HG02852 (cell line): ENCODE measurements at regions not wholly inside any gene's neighbourhood (a gene's known extent, or its start where the extent isn't known, plus 50 kb on each side); places are given as distances from the start of the nearest gene placed in this dataset.
"Not testable (repeated sequence)": the region's sequence is repeated elsewhere in the genome, so short reads cannot be mapped to it uniquely, and the experiment has no call there.

Experiments used
- ATAC-seq: cut with Tn5 transposase; IDR thresholded peaks from one replicate; pipeline ENCODE4 v1.9.1; 2021; ENCODE audit warnings: mild to moderate bottlenecking, moderate library complexity; ENCODE audit not compliant: unreplicated experiment

GRCh38 chr6:116982401-116982800 is 105.4 kb downstream of the RFX6 start:
- ATAC-seq, result no peak

DNA sequence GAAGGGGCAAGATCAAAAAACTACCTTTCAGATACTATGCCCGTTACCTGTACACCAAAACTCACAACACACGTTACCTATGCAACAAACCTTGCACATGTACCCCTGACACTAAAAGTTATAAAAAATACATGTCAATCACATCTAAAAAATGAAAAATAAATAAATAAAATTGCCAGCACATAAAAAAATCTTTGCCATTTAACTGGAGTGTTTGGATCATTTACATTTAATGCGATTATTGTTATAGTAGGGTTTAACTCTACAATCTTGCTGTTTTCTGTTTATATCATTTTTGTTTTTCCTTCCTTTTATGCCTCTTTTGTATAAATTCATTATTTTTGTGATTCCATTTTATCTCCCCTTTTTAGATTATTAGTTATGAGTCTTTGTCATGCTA is 106.3 kb downstream of the RFX6 start:
- no peak for ATAC-seq

DNA sequence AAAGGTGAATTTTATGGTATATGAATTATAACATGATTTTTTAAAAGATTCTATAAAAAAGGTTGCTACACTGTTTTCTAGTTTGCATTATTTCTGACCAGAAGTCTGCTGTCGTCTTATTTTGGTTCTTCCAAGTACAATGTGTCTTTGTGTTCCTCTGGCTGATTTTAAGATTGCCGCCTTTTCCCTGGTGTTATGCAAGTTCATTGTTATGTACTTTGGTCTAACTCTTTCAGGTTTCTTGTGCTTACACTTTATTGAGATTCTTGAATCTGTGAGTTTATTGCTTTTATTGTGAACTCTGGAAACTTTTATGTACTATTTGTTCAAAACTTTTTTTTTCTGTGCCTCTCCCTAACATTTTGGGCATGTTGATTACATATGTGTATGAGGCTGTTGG is 109.8 kb downstream of the RFX6 start:
- no peak for ATAC-seq

DNA sequence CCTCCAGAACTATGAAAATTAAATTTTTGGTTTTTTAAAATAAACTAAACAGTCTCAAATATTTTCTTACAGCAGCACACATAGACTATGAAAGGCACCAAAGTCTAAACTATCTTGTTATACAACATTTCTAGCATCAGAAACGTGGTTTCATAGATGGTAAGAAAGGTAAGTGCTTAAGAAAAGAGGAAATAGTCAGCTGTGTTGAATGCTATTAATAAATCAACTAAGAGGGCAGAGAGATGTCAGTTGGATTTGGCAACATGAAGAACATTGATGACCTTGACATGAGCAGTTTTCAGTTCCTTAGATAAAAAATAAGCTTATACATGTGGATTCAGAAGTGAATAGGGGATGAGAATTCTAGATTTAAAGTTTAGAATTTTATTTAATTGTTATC is 113.6 kb downstream of the RFX6 start:
- no peak for ATAC-seq

GRCh38 chr6:116992546-116992945 is 115.5 kb downstream of the RFX6 start:
- no peak for ATAC-seq

DNA sequence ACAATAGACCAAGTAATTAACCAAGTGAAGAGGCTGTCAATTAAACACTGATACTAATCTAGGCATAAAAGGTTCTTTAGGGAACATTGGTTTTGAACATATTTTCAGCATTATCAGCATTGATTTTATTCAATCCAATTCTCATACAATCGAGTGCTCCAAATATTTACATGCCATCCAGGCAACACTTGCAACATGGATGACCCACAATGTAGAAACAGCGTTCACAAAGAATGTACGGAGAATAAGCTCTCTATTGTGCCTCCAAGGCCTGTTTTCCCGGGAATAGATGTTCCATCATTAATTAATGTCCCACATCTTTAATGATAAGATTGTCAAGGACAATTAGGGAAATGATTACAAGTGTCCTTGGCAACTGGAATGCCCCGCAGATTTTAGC is 117.4 kb downstream of the RFX6 start:
- ATAC-seq, result no peak

DNA sequence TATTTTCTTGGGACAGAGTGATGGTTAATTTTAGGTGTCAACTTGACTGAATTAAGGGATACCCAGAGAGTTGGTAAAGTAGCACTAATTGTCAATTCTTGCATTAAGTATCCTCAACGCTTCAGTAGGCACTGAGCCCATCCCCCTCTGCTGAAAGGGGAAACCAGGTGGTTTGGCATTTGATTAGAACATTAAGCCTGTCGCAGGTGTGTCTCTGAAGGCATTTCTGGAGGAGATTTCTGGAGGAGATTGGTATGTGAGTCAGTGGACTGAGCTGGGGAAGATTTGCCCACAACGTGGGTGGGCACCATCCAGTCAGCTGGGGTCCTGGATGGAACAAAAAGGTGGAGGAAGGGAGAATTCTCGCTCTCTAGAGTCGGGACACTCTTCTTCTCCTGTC is 119.8 kb downstream of the RFX6 start:
- no peak for ATAC-seq

DNA sequence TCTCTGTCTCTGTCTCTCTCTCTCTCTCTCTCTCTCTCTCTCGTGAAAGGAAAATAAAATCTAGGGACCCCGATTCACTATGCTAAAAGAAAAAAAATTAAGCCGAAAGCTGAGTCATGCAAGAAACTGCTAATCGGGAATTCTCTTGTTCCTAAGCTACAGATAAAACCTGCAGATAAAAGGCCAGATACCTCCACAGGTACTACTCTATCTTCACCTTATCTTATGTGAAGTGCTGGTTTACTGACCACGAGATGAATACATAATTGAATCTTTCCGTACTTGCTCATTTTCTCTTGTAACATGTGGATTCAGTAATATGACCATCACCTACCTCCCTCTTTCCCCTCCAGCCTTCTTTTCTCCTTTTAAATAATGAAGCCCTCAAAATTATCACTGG is 120.5 kb downstream of the RFX6 start:
- ATAC-seq, result no peak

DNA sequence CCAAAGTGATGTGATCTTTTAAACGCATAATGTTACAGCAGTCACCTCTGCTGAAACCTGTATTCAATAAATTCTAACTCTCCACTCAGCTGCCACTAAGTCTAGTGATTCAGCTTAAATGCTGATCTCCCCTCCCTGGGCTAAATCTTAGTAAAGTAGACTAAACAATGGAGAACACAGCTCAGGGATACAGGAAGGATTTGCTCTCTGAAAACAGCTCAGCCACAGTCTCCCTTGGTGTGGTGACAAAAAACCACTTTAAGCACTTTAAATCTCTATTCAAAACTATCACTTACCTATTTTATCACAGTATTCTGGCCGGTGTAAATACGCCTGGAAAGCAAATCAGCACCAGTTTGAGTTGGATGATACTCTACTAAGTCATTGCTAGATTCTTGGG is 130.6 kb downstream of the RFX6 start:
- ATAC-seq, result no peak

GRCh38 chr6:117008618-117009017 is 131.6 kb downstream of the RFX6 start:
- ATAC-seq, result peak; percentile 92

DNA sequence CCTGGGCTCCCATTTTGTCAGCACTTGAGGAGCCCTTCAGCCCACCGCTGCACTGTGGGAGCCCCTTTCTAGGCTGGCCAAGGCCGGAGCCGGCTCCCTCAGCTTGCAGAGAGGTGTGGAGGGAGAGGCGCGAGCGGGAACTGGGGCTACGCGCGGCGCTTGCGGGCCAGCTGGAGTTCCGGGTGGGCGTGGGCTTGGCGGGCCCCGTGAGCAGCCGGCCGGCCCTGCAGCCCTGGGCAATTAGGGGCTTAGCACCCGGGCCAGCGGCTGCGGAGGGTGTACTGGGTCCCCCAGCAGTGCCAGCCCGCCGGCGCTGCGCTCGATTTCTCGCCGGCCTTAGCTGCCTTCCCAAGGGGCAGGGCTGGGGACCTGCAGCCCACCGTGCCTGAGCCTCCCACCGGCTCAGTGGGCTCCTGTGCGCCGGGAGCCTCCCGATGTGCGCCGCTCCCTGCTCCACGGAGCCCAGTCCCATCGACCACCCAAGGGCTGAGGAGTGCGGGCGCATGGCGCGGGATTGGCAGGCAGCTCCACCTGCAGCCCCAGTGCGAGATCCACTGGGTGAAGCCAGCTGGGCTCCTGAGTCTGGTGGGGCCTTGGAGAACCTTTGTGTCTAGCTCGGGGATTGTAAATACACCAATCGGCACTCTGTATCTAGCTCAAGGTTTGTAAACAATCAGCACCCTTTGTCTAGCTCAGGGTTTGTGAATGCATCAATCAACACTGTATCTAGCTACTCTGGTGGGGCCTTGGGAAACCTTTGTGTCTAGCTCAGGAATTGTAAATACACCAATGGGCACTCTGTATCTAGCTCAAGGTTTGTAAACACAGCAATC is 137.8 kb downstream of the RFX6 start:
- not testable (repeated sequence) for ATAC-seq

DNA sequence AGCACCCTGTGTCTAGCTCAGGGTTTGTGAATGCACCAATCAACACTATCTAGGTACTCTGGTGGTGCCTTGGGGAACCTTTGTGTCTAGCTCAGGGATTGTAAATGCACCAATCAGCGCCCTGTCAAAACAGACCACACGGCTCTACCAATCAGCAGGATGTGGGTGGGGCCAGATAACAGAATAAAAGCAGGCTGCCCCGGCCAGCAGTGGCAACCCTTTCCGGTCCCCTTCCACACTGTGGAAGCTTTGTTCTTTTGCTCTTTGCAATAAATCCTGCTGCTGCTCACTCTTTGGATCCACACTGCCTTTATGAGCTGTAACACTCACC is 138.4 kb downstream of the RFX6 start:
- not testable (repeated sequence) for ATAC-seq

DNA sequence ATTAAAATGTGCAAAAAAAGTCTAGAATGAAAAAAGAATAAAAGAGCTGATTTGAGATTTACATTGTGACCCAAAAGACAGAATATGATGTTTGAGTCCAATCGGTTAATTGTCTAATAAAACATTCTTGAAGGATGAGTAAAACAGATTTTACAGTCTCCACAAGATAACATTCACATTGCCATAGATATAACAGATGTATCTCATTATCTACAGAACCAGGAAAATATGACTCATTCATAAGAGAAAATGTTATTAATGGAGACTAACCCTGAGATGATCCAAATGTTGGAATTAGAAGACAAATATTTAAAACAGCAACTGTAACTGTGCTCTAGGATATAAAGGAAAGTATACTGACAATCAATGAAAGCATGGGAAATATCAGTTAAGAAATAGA is 141.7 kb downstream of the RFX6 start:
- no peak for ATAC-seq

GRCh38 chr6:117022774-117023173 is 145.7 kb downstream of the RFX6 start:
- ATAC-seq, result no peak

GRCh38 chr6:117025310-117025709 is 148.3 kb downstream of the RFX6 start:
- no peak for ATAC-seq

GRCh38 chr6:117028256-117028655 is 151.2 kb downstream of the RFX6 start:
- ATAC-seq, result no peak

DNA sequence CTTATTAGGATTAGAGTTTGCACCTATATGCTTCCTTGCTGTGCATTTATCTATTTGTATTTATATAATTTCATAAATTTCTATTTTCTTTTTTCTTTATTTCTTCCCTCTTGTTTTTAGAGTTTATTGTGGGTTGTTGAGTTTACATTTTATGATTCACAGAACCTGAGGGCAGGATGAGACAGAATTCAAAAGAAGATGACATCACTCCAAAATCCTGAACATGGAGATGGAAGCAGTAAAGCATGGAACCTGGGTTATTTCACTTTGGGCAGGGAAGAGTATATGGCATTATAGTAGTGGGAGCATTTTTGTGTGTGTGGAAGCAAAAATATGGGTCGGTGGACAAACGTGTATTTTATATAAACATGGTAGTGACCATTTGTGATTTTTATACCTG is 157.5 kb downstream of the RFX6 start:
- ATAC-seq, result no peak

DNA sequence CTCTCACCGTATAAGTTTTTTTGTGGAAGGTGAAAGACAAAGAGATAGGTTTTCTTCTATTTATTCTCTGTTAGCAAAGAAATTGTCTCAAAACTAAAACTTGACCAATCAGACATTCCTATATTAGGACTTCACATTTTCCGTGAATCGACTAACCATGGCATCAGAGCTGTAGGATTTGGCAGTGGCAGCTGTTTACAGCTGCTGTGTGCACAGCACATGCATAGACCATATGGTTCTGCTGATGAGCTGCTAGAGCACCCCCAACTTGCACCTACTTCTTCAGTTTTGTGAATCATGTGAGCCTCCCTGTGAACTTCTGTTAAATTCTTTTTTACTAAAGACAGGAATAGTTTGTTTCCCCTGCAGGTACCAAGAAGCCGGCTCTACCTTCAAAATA is 157.9 kb downstream of the RFX6 start:
- no peak for ATAC-seq

DNA sequence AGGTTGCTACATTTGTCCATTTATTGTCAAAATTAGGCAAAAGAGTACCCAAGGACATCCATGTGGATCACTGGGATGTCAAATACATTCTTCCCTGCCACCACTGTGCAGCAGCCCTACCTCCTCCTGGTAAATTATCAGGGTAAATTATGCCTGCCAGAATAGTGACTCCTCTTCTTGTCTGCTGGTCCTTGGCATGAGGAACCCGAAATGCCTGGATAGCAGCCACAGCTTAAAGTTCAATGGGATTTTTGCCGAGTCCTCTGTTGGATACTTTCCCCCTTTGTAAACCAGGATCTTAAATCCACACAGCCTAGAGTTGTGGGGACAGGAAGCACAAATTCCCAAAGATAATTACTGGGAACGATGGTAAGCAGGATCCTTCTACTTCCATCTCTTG is 173.3 kb downstream of the RFX6 start:
- no peak for ATAC-seq

DNA sequence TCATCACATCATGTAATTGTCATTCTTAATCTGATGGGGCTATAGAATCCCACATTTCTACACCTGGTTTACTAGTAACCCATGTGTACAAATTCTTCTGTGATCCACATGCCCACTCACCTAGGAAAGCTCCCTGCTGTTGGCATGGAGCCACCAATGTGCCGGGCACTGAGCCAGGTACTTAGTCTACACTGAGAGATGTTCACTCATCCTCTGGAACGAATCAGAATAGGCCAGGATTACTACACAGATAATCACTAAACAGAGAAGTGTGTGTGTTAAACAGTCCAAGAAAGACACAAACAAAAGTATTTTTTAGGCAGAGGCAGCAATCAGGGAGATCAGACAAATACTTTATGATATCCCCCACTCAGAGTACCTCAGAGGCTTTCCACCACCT is 193.2 kb upstream of the VGLL2 start:
- no peak for ATAC-seq

GRCh38 chr6:117072781-117073180 is 192.6 kb upstream of the VGLL2 start:
- ATAC-seq, result no peak

DNA sequence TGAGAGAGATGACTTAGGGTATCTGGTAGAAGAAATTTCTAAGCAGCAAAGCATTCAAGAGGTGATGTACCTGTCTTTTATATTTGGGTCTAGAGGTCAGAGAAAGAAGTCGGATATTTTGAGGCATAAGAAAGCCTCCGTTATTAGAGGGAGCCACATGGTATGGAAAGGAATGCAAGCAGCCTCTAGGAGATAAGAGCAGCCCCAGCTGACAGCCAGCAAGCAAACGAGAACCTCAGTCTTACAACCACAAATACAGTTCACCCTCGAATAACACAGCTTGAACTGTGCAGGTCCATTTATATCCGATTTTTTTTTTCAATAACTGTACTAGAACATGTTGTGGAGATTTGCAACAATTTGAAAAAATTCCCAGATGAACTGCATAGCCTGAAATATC is 190.7 kb upstream of the VGLL2 start:
- ATAC-seq, result no peak

DNA sequence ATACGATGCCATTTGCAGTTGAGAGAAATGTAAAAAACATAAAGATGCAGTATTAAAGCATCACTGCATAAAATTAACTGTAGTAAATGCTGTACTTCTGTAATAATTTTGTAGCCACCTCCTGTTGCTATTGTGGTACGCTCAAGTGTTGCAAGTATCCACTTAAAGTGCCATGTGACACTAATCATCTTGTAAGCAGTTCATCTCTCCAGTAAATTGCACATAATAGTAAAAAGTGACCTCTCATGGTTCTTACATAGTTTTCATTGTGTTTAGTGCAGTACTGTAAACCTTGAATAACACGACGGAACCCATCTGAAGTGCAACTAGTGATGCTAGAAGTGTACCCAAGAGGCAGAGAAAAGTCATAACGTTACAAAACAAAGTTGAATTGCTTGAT is 190.1 kb upstream of the VGLL2 start:
- ATAC-seq, result no peak
